IMR-90 (cell line): ENCODE measurements at regions not wholly inside any gene's neighbourhood (a gene's known extent, or its start where the extent isn't known, plus 50 kb on each side); places are given as distances from the start of the nearest gene placed in this dataset.

Source experiments
- ATAC-seq: fragments of 200-7000 bp; cut with Tn5 transposase; 2 replicates; pipeline ENCODE4 v1.9.1; 2020; ENCODE audit warnings: low read depth, mild to moderate bottlenecking, moderate library complexity
- BruUV-seq: library from RNA; stranded (reverse); fragments of 400-500 nt; replicated peaks from 2 replicates; lab custom pipeline; 2021; lab: Mats Ljungman, UMichigan
- CTCF ChIA-PET: fragments of 300-600 bp; formaldehyde crosslinking; extraction: SDS; loops from one replicate; lab custom pipeline; 2021; ENCODE audit warnings: antibody characterized with exemption; lab: Yijun Ruan, JAX
- POLR2A ChIA-PET: fragments of 300-600 bp; sonication (Branson Sonifier 250); formaldehyde crosslinking; loops from one replicate; lab custom pipeline; 2022; ENCODE audit warnings: antibody characterized with exemption; ENCODE audit not compliant: unreplicated experiment; lab: Charles Lee
- DNase-seq: peaks from one replicate; pipeline ENCODE4 v3.0.0; 2013
- H2AFZ ChIP-seq: replicated peaks from 2 replicates; pipeline ENCODE3; 2013; ENCODE audit warnings: low read length, mild to moderate bottlenecking; ENCODE audit not compliant: poor library complexity
- H2AK5ac ChIP-seq: 2 replicates; pipeline ENCODE4 v1.6.1; 2013; ENCODE audit warnings: low read depth, low read length, inconsistent platforms
- H2AK9ac ChIP-seq: replicated peaks from 2 replicates; pipeline ENCODE3; 2013; ENCODE audit warnings: mild to moderate bottlenecking, low read depth, low read length, moderate library complexity; ENCODE audit not compliant: poor library complexity
- H2BK120ac ChIP-seq: 2 replicates; pipeline ENCODE4 v1.6.1; 2013; ENCODE audit warnings: low read depth, low read length, inconsistent platforms
- H2BK15ac ChIP-seq: 3 replicates; pipeline ENCODE4 v1.6.1; 2013; ENCODE audit warnings: low read depth, low read length, inconsistent platforms
- H2BK20ac ChIP-seq: 2 replicates; pipeline ENCODE4 v1.6.1; 2013; ENCODE audit warnings: low read depth, mild to moderate bottlenecking, inconsistent platforms, low read length, moderate library complexity
- H2BK5ac ChIP-seq: 2 replicates; pipeline ENCODE4 v1.6.1; 2013; ENCODE audit warnings: mild to moderate bottlenecking, low read depth, low read length, inconsistent platforms; ENCODE audit not compliant: poor library complexity, severe bottlenecking
- H3K14ac ChIP-seq: replicated peaks from 2 replicates; pipeline ENCODE4 v1.6.1; 2013; ENCODE audit warnings: low read depth, low read length, inconsistent platforms
- H3K18ac ChIP-seq: 2 replicates; pipeline ENCODE4 v1.6.1; 2013; ENCODE audit warnings: low read depth, low read length, control low read depth
- H3K23ac ChIP-seq: 2 replicates; pipeline ENCODE4 v1.6.1; 2013; ENCODE audit warnings: low read depth, low read length, inconsistent platforms
- H3K27ac ChIP-seq: 2 replicates; pipeline ENCODE4 v1.5.1; 2013; ENCODE audit warnings: mild to moderate bottlenecking, control low read depth, low read length; ENCODE audit not compliant: insufficient read depth
- H3K27me3 ChIP-seq: 2 replicates; pipeline ENCODE4 v1.6.1; 2013; ENCODE audit warnings: low read length; ENCODE audit not compliant: control insufficient read depth, insufficient read depth
- H3K36me3 ChIP-seq: 2 replicates; pipeline ENCODE4 v1.6.1; 2013; ENCODE audit warnings: low read length, mixed read lengths; ENCODE audit not compliant: control insufficient read depth, insufficient read depth
- H3K4ac ChIP-seq: 2 replicates; pipeline ENCODE4 v1.6.1; 2013; ENCODE audit warnings: low read depth, low read length, inconsistent platforms
- H3K4me1 ChIP-seq: 2 replicates; pipeline ENCODE4 v1.6.1; 2013; ENCODE audit warnings: low read length, mixed read lengths; ENCODE audit not compliant: control insufficient read depth, insufficient read depth
- H3K4me2 ChIP-seq: 2 replicates; pipeline ENCODE4 v1.6.1; 2013; ENCODE audit warnings: low read depth, mild to moderate bottlenecking, control low read depth, low read length, moderate library complexity
- H3K4me3 ChIP-seq: 2 replicates; pipeline ENCODE4 v1.5.1; 2013; ENCODE audit warnings: low read depth, mild to moderate bottlenecking, control low read depth, low read length, moderate library complexity; ENCODE audit not compliant: insufficient read depth
- H3K56ac ChIP-seq: 2 replicates; pipeline ENCODE4 v1.6.1; 2013; ENCODE audit warnings: low read length, inconsistent platforms; ENCODE audit not compliant: insufficient read depth; ENCODE audit errors: extremely low read depth
- H3K79me1 ChIP-seq, 2 experiments: 2 replicates each; pipeline ENCODE4 v1.6.1; 2013; ENCODE audit warnings: low read length in 2 of 2, inconsistent platforms in 1 of 2, low read depth in 1 of 2
- H3K9ac ChIP-seq: 2 replicates; pipeline ENCODE4 v1.6.1; 2013; ENCODE audit warnings: low read depth, low read length, control low read depth
- H3K9me1 ChIP-seq: 2 replicates; pipeline ENCODE4 v1.6.1; 2013; ENCODE audit warnings: low read length, inconsistent platforms; ENCODE audit not compliant: insufficient read depth
- H3K9me3 ChIP-seq: 2 replicates; pipeline ENCODE4 v1.6.1; 2013; ENCODE audit warnings: low read length; ENCODE audit not compliant: control insufficient read depth, insufficient read depth
- H4K20me1 ChIP-seq: 2 replicates; pipeline ENCODE4 v1.6.1; 2013; ENCODE audit warnings: low read length, inconsistent platforms; ENCODE audit not compliant: insufficient read depth
- H4K5ac ChIP-seq: 2 replicates; pipeline ENCODE4 v1.6.1; 2013; ENCODE audit warnings: mild to moderate bottlenecking, low read depth, low read length, control low read depth
- H4K8ac ChIP-seq, 2 experiments: 2 replicates each; pipeline ENCODE4 v1.6.1; 2013; ENCODE audit warnings: low read depth in 2 of 2, low read length in 2 of 2, control low read depth in 1 of 2, inconsistent platforms in 1 of 2
- H4K91ac ChIP-seq: 2 replicates; pipeline ENCODE4 v1.6.1; 2013; ENCODE audit warnings: low read depth, low read length, inconsistent platforms; ENCODE audit not compliant: insufficient read depth
- CEBPB ChIP-seq: IDR thresholded peaks from 2 replicates; pipeline ENCODE4 v1.6.1; 2012; ENCODE audit warnings: low read depth, low read length, improper control_type of control experiment
- ELK1 ChIP-seq: fragments of 150-350 bp; IDR thresholded peaks from 2 replicates; pipeline ENCODE4 v1.6.1; 2016; ENCODE audit warnings: low read depth, mild to moderate bottlenecking, low read length, moderate library complexity, borderline replicate concordance
- WGBS, 2 experiments: methylation state at CpG; one replicate each; pipeline versions ENCODE4 v1.1.5 to v1.1.7; 2013; ENCODE audit warnings: missing lambda C conversion rate in 2 of 2; ENCODE audit not compliant: insufficient read length in 1 of 2; ENCODE audit errors: extremely low coverage in 2 of 2; 5-methylcytosine and 5-hydroxymethylcytosine counted together
- dilution Hi-C: fragments of 300-500 bp; cut with HindIII; formaldehyde crosslinking; loops from one replicate; pipeline ENCODE4 v1.14.3; 2018; ENCODE audit warnings: low sequenced_read_pairs; ENCODE audit not compliant: unreplicated experiment
- in situ Hi-C: fragments of 300-500 bp; cut with MboI; formaldehyde crosslinking; loops from 3 replicates; pipeline ENCODE4 v1.14.3; 2019; ENCODE audit warnings: low sequenced_read_pairs, inconsistent platforms, mixed read lengths
- intact Hi-C: fragments of 100-400 bp; cut with micrococcal nuclease; formaldehyde crosslinking; loops from 2 replicates; pipeline ENCODE4 v1.10.0; 2022

GRCh38 chr13:72384879-72385278, 342.6 kb downstream of the MZT1 start:
- no peak overlapping the region for H2BK15ac ChIP-seq
- no peaks in the 10 kb centered on the region for H4K20me1 ChIP-seq
- no peak for TF ChIP-seq ELK1
- peak; percentile 71 for TF ChIP-seq CEBPB
- no peak overlapping the region for H2BK120ac ChIP-seq
- H3K23ac ChIP-seq, result no peak overlapping the region
- no peak overlapping the region for H2AFZ ChIP-seq
- no peak overlapping the region for H3K14ac ChIP-seq
- H2BK5ac ChIP-seq, result no peak overlapping the region
- H4K91ac ChIP-seq, result no peak overlapping the region
- H2BK20ac ChIP-seq, result no peak overlapping the region
- no peak overlapping the region for H3K56ac ChIP-seq
- no peak for ATAC-seq
- H3K27ac ChIP-seq, result no peak overlapping the region
- no peak overlapping the region for H4K5ac ChIP-seq
- no peaks in the 10 kb centered on the region for H3K79me1 ChIP-seq
- no peaks in the 10 kb centered on the region for H3K27me3 ChIP-seq
- intact Hi-C loops (no loop called here), in situ Hi-C loops (no loop called here), dilution Hi-C loops (no loop called here)
- H3K18ac ChIP-seq, result no peak overlapping the region
- no peak overlapping the region for H4K8ac ChIP-seq
- no peaks in the 10 kb centered on the region for H3K9me1 ChIP-seq
- H2AK5ac ChIP-seq, result no peak overlapping the region
- 40% methylated on average over 1 of the region's 5 CpGs; no CpG with 5 or more reads in 1 of the 2 experiments for WGBS, 2 experiments
- H3K4me1 ChIP-seq, result no peaks in the 10 kb centered on the region
- DNase-seq, result peak; percentile 1
- no peak overlapping the region for H2AK9ac ChIP-seq
- no TSS peak for BruUV-seq
- CTCF ChIA-PET, result no interaction called here
- H3K9ac ChIP-seq, result no peak overlapping the region
- H3K9me3 ChIP-seq, result no peaks in the 10 kb centered on the region; the same call in 1 of the 2 replicates
- H3K36me3 ChIP-seq, result no peaks in the 10 kb centered on the region
- POLR2A ChIA-PET, result no interaction called here
- H3K4me2 ChIP-seq, result no peak overlapping the region
- H3K4me3 ChIP-seq, result no peak overlapping the region
- H3K4ac ChIP-seq, result no peak overlapping the region
